ENCODE measurements at regions not wholly inside any gene's neighbourhood (a gene's known extent, or its start where the extent isn't known, plus 50 kb on each side); places are given as distances from the start of the nearest gene placed in this dataset.

GRCh38 chr14:23801766-23802165 is 151.8 kb upstream of the DHRS4 start:
- TF ChIP-seq CTCF (IDR thresholded peaks at IDR 0.05), result no peak
- TF ChIP-seq POLR2A (IDR thresholded peaks at IDR 0.05), result no peak

All from heart left ventricle (tissue), 13 donors.